ENCODE measurements at regions not wholly inside any gene's neighbourhood (a gene's known extent, or its start where the extent isn't known, plus 50 kb on each side); places are given as distances from the start of the nearest gene placed in this dataset.

DNA sequence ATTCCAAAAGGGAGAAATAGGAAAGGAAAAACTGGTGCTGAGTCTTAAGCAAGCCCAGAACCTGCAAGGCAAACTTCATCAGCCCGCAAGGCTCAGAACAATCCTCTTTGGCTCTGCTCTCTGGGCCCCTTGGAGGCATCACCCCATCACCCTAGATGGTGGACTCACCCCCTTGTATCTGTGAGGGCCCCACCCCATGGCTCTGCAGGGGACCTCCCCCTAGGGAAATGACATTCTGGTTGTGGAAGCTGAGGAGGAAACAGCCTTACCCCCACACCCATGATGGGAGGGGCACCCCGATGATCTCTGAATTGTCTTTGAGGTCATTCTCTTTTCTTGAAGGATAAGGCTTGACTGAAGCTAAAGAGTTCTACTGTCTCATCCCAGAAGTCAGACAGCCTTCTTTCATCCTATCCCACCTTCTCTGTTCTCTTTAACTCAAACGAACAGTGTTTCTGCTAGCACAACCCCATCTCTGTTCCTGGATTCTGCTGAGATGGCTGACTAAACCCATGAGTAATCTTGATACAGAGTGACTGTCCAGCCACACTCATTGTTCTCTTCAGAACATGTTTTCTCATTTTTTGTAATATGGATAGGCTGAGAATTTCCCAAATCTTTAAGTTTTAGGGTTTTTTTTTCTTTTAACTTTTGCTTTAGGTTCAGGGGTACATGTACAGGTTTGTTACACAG, 492.1 kb upstream of the MYT1L start:
- no peak for ATAC-seq

GRCh38 chr2:2822143-2822542, 491.1 kb upstream of the MYT1L start:
- no peak for ATAC-seq

DNA sequence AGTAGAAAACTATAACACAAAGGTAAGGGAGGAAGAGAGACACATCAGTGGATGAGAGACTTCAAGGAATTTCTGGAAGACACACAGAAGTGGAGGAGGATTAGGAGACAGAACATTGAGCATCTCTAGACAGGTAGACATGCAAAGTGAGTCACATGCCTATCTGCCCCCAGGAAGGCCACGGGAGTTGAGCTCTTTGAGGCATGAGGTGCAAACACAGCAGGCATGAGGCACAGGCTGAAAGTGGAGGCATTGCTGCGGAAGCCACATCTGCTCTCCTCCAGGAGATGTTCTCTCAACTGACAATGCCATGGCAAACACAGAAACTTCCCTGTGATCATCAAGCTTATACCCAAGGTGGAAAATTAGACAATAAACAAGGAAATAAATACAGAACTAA, 481.6 kb upstream of the MYT1L start:
- no peak for ATAC-seq

- no peak for ATAC-seq
Measured at GRCh38 chr2:2812117-2812516, 481.0 kb upstream of the MYT1L start.

GRCh38 chr2:2810504-2810903, 479.4 kb upstream of the MYT1L start:
- ATAC-seq = no peak

GRCh38 chr2:2809771-2810170, 478.7 kb upstream of the MYT1L start:
- no peak for ATAC-seq

DNA sequence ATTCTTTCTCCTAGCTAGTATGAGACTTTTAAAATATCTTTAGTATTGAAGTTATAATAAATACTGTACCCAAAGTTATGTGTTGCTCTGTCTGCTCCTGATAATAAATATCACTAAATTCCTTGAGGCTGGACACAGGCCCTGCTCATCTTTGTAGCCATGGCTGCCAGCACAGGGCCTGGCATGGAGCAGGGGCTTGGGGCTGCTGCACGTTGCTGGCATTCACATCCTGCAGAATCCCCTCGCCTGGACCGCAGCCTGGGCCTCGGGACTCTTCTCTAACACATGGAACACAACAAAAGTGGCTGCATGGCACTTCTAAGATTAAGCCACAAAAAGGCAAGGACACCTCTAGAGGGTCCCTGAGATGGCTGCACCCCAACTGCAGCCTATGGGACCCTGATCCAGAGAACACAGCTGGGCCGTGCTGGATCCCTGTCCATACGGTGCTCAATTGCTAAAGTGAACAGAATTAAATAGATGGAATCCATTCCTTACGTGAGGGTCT, 477.5 kb upstream of the MYT1L start:
- no peak for ATAC-seq

DNA sequence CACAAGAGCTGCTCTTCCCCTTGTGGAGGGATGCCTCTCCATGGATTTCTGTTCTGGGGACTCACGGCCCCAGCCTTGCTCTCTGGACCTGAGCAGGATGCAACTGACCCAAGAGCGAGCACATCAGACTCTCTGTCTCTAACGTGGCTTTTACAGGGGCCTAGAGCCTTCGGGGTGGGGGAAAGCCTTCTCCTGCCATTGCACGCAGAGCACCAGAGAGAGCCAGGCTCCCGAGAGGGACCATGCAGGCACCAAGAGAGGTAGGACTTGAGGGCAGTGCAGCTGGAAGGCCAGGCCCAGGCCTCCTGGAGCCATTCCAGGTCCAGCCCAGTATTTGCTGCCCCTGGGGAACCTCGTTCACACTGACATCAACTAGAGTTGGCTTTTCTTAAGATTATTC, 475.6 kb upstream of the MYT1L start:
- no peak for ATAC-seq

- ATAC-seq = no peak
Measured at GRCh38 chr2:2805263-2805662, 474.2 kb upstream of the MYT1L start.

DNA sequence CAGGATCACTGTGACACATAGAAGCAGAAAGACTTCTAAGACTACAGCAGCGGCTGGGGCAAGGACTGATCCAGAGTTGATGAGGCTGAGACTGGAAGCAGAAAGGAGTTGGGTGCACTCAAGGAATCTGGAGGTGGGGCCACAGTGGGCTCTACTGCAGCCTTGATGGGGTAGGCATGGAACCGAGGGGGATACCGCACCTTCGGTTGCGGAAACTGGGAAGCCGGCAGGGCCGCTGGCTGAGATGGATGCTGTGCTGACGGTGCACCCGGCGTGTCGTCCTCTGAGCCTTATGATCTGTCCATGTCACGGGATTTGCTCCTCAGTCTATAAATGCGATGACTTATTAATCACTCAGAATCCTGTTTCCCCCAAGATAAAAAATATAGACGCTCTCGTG, 473.5 kb upstream of the MYT1L start:
- no peak for ATAC-seq

- no peak for ATAC-seq
Measured at GRCh38 chr2:2801458-2801857, 470.4 kb upstream of the MYT1L start.

- no peak for ATAC-seq
Measured at GRCh38 chr2:2800697-2801096, 469.6 kb upstream of the MYT1L start.

GRCh38 chr2:2800001-2800400, 468.9 kb upstream of the MYT1L start:
- no peak for ATAC-seq

DNA sequence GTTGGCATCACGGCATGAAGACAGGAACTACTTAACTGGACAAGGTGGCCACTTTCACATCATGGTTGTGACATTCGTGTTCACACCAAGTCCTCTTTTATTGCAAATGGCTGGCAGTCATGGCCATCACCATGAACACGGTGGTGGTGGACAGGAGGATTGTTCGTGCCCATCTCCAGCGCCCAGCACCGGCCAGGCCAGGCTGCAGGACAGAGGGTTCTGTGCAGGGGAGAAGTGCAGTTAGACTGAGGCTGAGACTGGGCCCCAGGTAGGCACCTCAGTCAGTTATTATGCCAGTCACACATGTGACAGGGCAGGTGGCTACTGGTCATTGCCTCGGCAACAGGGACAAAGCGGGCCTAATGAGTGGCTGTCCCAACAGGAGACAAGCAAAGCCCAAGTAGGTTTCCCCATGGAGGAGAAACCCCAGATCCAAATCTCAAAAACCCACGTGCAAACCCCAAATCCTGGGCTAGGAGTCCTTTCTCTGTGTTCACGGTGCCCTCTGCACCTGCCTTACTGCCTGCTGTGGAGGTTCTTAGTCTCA, 468.1 kb upstream of the MYT1L start:
- no peak for ATAC-seq

- ATAC-seq = no peak
Measured at GRCh38 chr2:2798337-2798736, 467.3 kb upstream of the MYT1L start.

- ATAC-seq = no peak
Measured at GRCh38 chr2:2797797-2798196, 466.7 kb upstream of the MYT1L start.

GRCh38 chr2:2796207-2796606, 465.1 kb upstream of the MYT1L start:
- ATAC-seq = no peak

DNA sequence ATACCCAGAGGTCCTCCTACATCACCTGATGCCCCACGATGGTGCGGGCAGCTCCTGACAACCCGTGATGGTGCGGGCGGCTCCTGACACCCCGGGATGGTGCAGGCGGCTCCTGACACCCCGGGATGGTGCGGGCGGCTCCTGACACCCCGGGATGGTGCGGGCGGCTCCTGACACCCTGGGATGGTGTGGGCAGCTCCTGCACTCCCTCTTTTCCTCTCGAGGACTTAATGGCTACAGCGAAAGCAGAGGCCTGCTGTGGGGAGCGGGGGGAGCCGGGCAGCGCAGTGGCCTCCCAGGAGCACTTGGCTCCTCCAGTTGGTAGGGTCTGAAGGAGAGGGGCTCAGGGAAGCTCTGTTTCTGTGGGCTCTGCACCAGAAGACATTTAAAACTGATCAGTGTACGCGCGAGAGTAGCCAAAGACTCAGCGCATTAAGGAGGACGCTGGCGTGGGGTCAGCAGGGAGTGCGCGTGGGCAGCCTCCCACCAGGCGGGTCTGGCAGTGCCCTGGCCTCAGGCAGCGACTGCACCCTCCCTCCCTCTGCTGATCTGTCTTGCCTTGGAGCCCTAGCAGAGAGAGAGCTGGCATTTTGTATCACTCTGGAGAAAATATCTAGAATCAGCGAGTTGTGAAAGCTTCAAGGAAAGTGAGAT, 464.5 kb upstream of the MYT1L start:
- no peak for ATAC-seq

GRCh38 chr2:2793925-2794560, 463.0 kb upstream of the MYT1L start:
- ATAC-seq = no peak

GRCh38 chr2:2793514-2793913, 462.4 kb upstream of the MYT1L start:
- no peak for ATAC-seq

- no peak for ATAC-seq
Measured at GRCh38 chr2:2791606-2792005, 460.5 kb upstream of the MYT1L start.

- no peak for ATAC-seq
Measured at GRCh38 chr2:2791031-2791430, 460.0 kb upstream of the MYT1L start.

DNA sequence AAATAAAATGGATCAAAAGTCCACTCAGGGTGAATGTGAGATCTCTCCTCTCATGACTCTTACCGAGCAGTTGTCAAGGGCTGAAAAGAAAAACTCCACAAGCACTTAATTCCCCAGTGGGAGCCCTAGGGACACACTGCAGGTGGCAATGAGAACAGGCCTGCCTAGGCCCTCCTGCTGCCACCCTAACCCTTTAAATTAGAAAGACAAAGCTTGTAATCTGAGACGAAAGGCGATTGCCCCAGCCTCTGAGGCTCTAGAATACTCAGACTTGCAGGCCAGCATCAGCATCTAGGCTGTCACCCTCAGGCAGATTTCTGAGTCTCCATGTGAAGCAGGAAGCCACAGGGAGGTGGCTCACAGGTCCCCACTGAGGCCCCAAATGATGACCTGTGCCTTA, 457.0 kb upstream of the MYT1L start:
- ATAC-seq = no peak
